CD4-positive, alpha-beta T cell treated with Interleukin-2 at 100 ng/mL for 4 hours (primary cell): ENCODE measurements at regions not wholly inside any gene's neighbourhood (a gene's known extent, or its start where the extent isn't known, plus 50 kb on each side); places are given as distances from the start of the nearest gene placed in this dataset.

Experiments
- DNase-seq: peaks from one replicate; pipeline ENCODE4 v3.0.0-alpha.2; 2020; ENCODE audit warnings: low spot score

DNA sequence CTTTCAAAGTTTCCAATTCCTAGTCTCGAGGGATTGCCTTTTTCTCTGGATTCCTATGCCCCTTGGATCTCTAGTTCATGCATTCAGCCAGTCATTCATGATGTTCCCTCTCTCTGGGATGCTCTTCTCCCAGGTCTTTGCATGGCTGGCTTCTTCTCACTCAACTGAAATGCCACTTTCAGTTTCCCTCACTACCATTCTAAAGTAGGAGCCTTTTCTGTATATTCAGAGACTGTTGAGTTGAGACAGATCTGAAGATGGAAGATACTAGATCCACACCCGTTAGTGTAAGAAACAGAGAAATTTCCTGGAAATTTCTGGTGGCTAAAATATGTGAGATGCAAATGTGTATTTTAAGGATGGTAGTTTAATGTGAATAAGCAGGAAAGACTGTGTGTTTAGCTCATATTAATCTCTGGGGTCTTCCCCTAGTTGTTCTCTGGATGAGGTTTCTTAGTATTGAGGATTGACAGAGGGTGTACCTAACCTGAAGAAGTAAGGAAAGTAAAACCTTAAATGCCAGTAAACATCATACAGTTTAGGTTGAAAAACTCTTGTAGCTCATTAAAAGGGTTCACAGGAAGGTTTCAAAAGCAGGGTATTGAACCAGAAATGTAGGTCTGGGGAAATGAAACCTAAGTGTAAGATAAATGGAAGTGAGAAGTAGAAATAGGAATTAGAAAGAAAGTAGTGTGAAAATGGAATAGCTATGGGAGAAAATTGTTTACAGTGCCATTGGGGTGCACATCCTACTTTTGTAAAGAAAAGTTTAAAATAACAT lies 331.3 kb downstream of the NDFIP2 start:
- DNase-seq, result no peak

- DNase-seq, result no peak
Measured at GRCh38 chr13:79811170-79811569, 330.2 kb downstream of the NDFIP2 start.

- DNase-seq, result no peak
Measured at GRCh38 chr13:79810669-79811068, 329.7 kb downstream of the NDFIP2 start.

- DNase-seq, result no peak
Measured at GRCh38 chr13:79810018-79810417, 329.1 kb downstream of the NDFIP2 start.

DNA sequence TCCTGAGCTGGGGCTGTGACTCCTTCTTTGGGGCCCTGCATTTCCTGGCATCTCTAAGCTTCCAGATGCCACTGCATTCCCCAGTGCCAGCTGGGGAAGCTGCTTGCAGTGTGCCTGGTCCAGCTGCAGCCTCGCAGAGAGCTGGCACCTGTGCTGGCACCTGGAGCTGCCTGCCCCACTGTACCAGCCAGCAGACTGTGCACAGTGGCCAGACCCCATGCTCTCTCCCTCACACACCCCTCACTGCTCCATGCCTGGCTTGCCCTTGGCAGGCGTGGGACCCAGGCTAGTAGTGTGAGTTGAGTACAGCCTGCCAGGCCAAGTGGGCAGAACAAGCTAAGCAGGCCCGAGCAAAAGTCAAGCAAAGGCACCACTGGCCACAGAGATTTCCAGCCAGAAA lies 327.5 kb downstream of the NDFIP2 start:
- no peak for DNase-seq

- DNase-seq, result no peak
Measured at GRCh38 chr13:79807554-79807953, 326.6 kb downstream of the NDFIP2 start.

- DNase-seq, result no peak
Measured at GRCh38 chr13:79806821-79807220, 325.9 kb downstream of the NDFIP2 start.

DNA sequence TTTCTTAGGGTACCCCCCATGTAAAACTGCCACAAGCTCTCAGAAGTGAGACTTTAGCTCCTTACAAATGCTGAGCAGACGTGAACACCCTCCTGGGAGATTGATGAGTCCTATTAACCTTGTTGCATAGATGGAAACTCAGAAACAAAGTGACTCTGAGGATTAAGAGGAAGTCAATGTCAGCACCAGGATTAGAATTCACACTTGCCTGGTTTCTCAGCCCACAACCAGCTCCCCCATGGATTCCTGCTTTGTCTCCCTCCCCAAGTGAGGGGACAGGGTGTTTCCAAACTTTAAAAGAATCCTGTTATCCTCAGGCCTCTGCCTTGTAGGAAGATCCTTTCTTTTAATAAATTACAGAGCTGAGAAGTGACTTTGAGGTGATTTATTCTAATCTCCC lies 324.4 kb downstream of the NDFIP2 start:
- no peak for DNase-seq

DNA sequence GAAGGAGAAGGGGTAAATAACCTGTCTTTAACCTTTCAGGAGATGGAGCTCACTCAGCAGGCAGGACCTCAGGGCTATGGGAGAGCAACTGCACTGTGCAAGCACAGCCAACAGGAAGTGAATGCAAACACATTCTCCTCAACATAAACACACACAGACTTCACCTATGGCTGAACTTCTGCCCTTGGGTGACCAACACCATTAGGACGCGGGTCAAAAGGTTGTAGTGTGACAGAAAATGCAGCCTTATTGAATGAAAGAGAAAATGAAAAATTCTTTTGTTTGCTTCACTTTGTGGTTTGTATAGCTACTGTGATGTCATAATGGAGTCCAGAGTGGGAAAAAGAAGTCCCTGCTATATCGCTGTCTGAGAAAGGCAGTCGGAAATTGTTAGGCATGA lies 323.0 kb downstream of the NDFIP2 start:
- DNase-seq, result no peak

DNA sequence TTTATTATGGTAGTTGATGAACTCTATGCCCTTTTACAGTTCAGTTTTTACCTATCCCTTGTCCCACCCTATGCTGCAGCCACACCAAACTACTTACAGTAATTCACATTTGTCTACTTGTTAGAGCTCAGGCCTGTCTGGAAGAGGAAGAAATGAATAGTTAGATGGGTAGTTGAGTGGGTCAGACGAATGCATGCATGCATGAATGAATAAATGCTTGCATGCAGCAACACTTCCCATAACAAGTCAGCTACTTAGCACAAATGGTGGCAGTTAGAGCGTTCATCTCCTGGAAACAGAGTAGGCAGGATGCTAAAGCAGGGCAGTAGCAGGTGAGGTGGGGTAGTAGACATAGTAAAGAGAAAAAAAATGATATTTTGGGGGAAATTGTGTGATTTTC lies 322.3 kb downstream of the NDFIP2 start:
- no peak for DNase-seq

- DNase-seq, result no peak
Measured at GRCh38 chr13:79802389-79803085, 321.6 kb downstream of the NDFIP2 start.

DNA sequence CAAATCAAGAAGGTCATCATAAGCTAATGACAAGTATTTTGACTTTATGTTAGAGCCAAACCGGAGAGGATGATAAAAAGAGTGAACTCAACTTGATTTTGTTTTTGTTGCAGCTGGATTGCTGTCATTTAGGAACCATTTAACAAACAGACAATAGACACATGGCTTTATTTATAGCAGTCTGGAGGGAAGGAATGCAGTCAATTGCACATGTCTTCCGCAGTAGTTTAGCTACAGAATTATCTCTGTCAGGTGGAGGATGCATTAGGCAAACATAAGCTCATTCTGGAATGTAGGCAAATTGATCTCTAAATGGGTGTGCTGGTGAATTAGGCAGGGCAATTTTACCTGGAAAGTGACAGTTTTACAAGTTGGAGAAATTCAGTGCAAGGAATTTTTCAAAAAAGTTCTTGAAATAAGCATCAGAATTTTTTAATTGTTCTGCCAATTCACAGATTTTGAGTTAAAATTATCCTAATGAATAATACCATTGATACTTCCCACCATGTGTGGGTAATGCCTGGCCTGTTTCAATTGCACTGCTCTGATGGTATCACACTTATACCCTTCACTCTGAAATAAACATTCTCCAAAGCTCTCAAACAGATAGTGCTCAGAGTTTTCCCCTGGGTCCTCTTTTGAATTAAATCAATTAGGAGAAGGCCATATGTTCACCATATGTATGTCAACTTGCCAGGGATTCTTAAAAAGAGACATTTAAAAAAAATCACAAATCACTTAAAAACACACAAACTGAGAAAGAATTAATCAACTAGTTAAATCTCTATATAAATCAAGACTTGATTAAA lies 318.3 kb downstream of the NDFIP2 start:
- DNase-seq, result no peak

GRCh38 chr13:79796136-79796535 lies 315.2 kb downstream of the NDFIP2 start:
- DNase-seq, result no peak

DNA sequence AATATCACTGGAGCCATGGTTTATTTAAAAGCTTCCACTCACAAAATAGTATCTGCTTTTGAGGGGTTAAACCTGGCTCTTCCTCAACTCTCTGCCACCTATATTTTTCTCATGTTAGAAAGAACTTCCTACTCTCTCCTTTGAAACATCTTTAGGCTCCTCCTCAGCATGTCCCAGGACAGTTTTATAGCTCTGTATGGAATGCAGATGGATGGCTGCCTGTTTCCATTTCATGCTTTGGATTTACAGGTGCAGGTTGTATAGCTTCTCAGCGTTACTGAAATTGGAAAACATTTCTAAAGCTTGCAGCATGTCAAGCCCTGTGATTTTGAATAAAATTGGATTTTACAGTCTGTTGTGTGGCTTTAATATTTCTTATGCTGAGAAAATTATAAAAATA lies 314.0 kb downstream of the NDFIP2 start:
- DNase-seq, result no peak

DNA sequence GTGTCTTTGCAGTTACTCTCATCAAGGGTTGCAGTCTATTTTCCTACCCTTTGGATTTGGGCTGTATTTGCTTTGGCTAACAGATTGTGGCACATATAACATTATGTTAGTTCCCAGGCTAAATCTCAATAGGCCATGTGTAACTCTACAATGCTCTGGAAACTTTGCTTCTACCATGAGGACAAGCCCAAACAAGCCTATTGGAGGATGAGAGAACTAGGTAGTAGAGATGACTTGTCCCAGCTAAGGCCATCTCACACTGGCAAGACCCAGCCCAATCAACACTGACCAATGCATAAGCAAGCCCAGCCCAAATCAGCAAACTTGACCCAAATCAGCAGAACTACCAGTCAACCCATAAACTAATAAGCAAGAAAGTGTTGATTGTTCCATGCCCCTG lies 311.8 kb downstream of the NDFIP2 start:
- DNase-seq, result no peak

DNA sequence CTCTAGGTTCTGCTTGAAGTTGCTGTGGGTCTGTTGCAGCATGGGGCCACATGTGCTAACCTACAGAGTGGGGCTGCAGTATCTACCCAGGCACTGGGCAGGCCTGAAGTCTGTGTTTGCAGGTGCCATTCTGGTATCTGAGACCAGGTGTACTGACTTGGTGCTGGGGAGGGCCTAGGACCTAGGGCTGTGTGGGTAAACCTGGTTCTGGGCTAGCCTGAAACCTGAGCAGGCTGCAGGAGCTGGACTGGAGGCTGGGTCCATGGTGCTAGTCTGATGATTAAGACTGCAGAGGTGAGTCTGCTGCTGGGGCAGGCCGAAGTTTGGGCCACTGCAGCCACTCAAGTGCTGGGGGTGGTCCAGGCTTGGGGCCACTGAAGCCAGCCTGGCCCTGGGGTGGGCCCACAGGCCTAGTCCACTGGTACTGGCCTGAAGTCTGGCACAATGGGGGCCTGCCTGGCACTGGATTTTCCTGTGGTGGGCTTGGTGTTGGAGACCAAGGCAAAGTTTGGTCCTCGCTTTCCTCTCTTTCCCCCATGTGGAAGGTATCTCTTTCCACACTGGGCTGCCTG lies 310.6 kb downstream of the NDFIP2 start:
- DNase-seq, result no peak

- DNase-seq, result no peak
Measured at GRCh38 chr13:79786176-79786575, 305.2 kb downstream of the NDFIP2 start.

GRCh38 chr13:79782541-79783205 lies 301.7 kb downstream of the NDFIP2 start:
- DNase-seq, result no peak

DNA sequence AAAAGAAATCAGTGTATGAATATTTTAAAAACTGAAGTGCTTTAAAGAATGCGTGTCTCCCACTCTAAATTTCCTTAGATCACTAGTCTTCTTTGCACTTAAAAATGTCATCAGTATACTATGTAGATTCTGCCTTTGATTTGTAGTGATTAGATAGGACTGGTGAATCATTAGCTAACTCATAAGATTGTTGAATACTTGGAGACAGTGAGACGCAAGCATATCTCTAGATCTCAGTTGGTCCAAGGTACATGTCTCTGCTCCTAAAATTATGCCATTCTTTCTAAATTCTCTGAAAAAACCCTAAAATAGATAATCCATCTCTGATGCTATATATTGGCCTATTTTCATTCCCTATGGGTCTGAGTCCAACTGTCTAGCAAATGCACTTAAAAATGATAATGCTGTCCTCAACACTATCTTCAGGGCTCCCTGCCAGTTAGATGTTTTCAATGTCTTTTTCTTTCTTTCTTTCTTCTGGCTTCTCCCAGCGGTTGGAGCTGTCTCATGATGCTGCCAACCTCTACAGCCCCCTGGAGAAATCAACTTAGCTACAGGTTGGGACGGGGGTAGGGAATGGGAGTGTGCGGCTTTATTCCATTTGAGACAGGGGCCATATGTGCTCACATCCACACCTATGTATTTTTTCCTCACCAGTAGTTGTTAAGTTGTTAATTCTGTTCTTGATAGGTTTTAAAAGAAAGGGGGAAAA lies 301.0 kb downstream of the NDFIP2 start:
- DNase-seq, result no peak

DNA sequence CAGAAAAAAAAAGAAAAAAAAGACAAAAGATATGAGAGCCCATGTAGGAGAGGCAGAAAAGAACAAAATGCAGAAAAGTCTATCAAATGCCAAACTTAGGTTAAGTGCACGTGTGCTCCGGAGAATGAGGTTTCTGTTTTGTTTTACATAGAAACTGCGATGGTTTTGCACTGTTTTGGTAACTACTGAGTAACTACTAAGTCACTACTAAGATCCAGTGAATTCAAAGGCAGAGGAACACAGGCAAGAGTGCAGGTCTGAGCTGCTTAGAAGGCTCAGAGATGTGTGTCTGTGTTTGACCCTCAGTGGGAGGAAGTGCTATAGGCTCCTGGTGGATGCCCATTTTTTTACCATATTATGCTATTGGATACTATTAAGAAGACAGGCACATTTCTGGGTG lies 299.3 kb downstream of the NDFIP2 start:
- DNase-seq, result no peak

- DNase-seq, result no peak
Measured at GRCh38 chr13:79779761-79780160, 298.8 kb downstream of the NDFIP2 start.
